H1 (cell line): ENCODE measurements at regions not wholly inside any gene's neighbourhood (a gene's known extent, or its start where the extent isn't known, plus 50 kb on each side); places are given as distances from the start of the nearest gene placed in this dataset.

ENCODE experiments used
- RFX5 ChIP-seq: IDR thresholded peaks from 2 replicates; pipeline ENCODE4 v1.6.1; 2011; ENCODE audit warnings: low read depth, low read length, improper control_type of control experiment, borderline replicate concordance
- SRF ChIP-seq: IDR thresholded peaks from 2 replicates; pipeline ENCODE4 v1.6.1; 2011; ENCODE audit warnings: mild to moderate bottlenecking, low read depth, low read length, moderate library complexity
- TF ChIP-seq, protein P1 (sequence below), 3 experiments: IDR thresholded peaks; 1 replicate in 2 of 3; 2 replicates in 1 of 3; pipeline versions ENCODE4 v1.5.1 to v1.6.1; 2011; ENCODE audit warnings: low read length in 3 of 3, mild to moderate bottlenecking in 3 of 3, inconsistent platforms in 2 of 3, low read depth in 1 of 3, moderate library complexity in 1 of 3; ENCODE audit not compliant: insufficient read depth in 1 of 3; ENCODE audit errors: control extremely low read depth in 1 of 3

DNA sequence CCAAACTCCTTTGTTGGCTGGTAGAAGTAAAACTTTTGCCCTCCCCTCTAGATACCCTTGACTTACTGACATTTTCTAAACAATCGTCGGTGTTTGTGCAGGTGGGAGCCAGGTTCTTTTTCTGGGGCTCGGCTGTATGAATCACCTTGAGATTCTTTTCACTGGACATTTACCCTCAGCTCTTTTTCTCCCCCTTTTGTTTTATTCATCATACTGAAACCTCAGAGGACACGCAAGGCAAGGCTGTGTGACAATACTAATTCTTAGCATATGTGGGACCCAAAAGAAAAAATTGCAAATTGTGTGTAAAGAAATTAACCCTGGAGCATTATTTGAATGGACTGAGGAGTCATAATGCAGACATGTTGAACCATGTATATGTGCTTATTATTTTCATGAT, 194.0 kb downstream of the PCDH19 start:
- TF ChIP-seq SRF (no peak), RFX5 (no peak)
- TF ChIP-seq, protein P1, sequence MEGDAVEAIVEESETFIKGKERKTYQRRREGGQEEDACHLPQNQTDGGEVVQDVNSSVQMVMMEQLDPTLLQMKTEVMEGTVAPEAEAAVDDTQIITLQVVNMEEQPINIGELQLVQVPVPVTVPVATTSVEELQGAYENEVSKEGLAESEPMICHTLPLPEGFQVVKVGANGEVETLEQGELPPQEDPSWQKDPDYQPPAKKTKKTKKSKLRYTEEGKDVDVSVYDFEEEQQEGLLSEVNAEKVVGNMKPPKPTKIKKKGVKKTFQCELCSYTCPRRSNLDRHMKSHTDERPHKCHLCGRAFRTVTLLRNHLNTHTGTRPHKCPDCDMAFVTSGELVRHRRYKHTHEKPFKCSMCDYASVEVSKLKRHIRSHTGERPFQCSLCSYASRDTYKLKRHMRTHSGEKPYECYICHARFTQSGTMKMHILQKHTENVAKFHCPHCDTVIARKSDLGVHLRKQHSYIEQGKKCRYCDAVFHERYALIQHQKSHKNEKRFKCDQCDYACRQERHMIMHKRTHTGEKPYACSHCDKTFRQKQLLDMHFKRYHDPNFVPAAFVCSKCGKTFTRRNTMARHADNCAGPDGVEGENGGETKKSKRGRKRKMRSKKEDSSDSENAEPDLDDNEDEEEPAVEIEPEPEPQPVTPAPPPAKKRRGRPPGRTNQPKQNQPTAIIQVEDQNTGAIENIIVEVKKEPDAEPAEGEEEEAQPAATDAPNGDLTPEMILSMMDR (IDR thresholded peaks at IDR 0.05; ENCODE audit: control extremely low read depth in 1 of 3, insufficient read depth in 1 of 3, low read depth in 1 of 3, low read length in 3 of 3) = no peak
